ENCODE measurements at regions not wholly inside any gene's neighbourhood (a gene's known extent, or its start where the extent isn't known, plus 50 kb on each side); places are given as distances from the start of the nearest gene placed in this dataset.

DNA sequence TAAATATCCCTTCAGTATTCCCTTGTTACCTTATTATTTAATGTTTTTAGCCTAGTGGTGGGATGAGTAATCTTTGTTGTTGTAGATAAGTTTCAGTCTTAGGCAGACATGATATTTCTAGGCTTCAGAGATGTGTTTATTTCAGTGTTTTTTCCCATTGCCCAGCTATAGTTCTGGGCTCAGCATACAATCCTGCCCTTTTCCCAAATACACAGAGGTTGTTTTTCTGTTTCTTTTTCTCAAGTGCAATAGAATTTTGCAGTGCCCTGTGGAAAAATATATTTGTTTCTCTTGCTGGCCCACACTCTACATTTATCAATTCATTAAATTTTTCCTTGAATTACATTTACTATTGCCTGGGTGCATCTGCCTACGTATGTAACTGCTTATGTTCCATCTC is 321.8 kb downstream of the KCNJ3 start:
- TF ChIP-seq, protein P1, sequence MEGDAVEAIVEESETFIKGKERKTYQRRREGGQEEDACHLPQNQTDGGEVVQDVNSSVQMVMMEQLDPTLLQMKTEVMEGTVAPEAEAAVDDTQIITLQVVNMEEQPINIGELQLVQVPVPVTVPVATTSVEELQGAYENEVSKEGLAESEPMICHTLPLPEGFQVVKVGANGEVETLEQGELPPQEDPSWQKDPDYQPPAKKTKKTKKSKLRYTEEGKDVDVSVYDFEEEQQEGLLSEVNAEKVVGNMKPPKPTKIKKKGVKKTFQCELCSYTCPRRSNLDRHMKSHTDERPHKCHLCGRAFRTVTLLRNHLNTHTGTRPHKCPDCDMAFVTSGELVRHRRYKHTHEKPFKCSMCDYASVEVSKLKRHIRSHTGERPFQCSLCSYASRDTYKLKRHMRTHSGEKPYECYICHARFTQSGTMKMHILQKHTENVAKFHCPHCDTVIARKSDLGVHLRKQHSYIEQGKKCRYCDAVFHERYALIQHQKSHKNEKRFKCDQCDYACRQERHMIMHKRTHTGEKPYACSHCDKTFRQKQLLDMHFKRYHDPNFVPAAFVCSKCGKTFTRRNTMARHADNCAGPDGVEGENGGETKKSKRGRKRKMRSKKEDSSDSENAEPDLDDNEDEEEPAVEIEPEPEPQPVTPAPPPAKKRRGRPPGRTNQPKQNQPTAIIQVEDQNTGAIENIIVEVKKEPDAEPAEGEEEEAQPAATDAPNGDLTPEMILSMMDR (IDR thresholded peaks at IDR 0.05; ENCODE audit: low read depth, low read length, poor library complexity, severe bottlenecking), result no peak
- TF ChIP-seq EZH2phosphoT487 (IDR thresholded peaks at IDR 0.05; ENCODE audit: borderline replicate concordance, low read length), result no peak

Data from DOHH2 (cell line).